ENCODE measurements at regions not wholly inside any gene's neighbourhood (a gene's known extent, or its start where the extent isn't known, plus 50 kb on each side); places are given as distances from the start of the nearest gene placed in this dataset.

GRCh38 chr1:119250299-119250698 is 109.8 kb upstream of the WARS2 start:
- no peaks in the 10 kb centered on the region for H3K4me1 ChIP-seq (ENCODE audit: control insufficient read depth in 1 of 2, insufficient read depth in 2 of 2, low read length in 2 of 2)
- no peaks in the 10 kb centered on the region for H3K9me3 ChIP-seq (replicated peaks in 1 of 2; ENCODE audit: control insufficient read depth in 1 of 2, insufficient read depth in 1 of 2, low read length in 2 of 2)
- H3K27me3 Mint-ChIP-seq (ENCODE audit: low read depth in 3 of 3): peaks cover 0 to 2% (median 0%) of the 10 kb centered on the region in 3 donors
- DNase-seq: no peak
- no peak overlapping the region for H2AFZ ChIP-seq (ENCODE audit: insufficient read depth, low read depth, low read length, poor library complexity, severe bottlenecking)
- H3K4me1 Mint-ChIP-seq: no peaks in the 10 kb centered on the region
- no peaks in the 10 kb centered on the region for H3K36me3 Mint-ChIP-seq
- no peaks in the 10 kb centered on the region for H4K20me1 ChIP-seq (ENCODE audit: insufficient read depth, low read length)
- H3K4me3 Mint-ChIP-seq: no peak overlapping the region
- H3K4me2 ChIP-seq (replicated peaks; ENCODE audit: extremely low read depth, low read length, poor library complexity, severe bottlenecking): no peak overlapping the region
- no peaks in the 10 kb centered on the region for H3K36me3 ChIP-seq (replicated peaks in 1 of 2; ENCODE audit: control insufficient read depth in 1 of 2, insufficient read depth in 2 of 2, low read length in 2 of 2)
- 86% methylated on average over 1 of the region's 1 CpG for whole genome bisulfite sequencing (ENCODE audit: insufficient coverage)
- no peak overlapping the region for H3K9ac ChIP-seq (ENCODE audit: insufficient read depth, low read length, poor library complexity, severe bottlenecking)
- H3K79me2 ChIP-seq (ENCODE audit: insufficient read depth, low read length): no peaks in the 10 kb centered on the region
- H3K9me3 Mint-ChIP-seq: peaks cover 0 to 8% (median 0%) of the 10 kb centered on the region in 7 donors
- H3K4me3 ChIP-seq (replicated peaks in 1 of 3; ENCODE audit: low read depth in 2 of 3, low read length in 3 of 3): no peak overlapping the region
- H3K27me3 ChIP-seq (ENCODE audit: control insufficient read depth in 2 of 2, insufficient read depth in 2 of 2, low read length in 2 of 2): no peaks in the 10 kb centered on the region
- no peak overlapping the region for H3K27ac Mint-ChIP-seq
- TF ChIP-seq CTCF (IDR thresholded peaks at IDR 0.05): no peak
- intact Hi-C loops (cut with micrococcal nuclease): no loop called here
- no peak overlapping the region for H3K27ac ChIP-seq (ENCODE audit: low read depth in 1 of 2, low read length in 2 of 2)

DNA sequence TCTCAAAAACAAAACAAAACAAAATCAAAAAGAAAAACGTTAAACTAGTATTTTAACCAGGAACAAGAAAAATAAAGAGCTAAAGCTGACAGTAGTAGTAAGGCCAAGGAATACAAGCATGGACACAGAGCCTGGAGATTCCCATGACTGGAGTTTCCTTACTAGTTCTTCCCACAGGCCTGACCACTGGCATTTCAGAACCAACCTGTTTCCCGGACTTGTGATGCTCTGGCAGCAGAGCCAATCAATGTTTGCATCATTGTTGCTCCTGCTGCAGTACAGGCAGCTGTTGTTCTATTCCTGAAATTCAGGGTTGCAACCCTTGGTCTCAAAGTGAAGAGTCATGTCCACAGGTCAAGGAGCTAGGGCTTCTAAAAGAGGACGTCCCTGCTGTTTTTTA is 111.3 kb upstream of the WARS2 start:
- H3K27ac ChIP-seq (ENCODE audit: low read depth in 1 of 2, low read length in 2 of 2): no peak overlapping the region
- intact Hi-C loops (cut with micrococcal nuclease): no loop called here
- no peaks in the 10 kb centered on the region for H4K20me1 ChIP-seq (ENCODE audit: insufficient read depth, low read length)
- Mint-ChIP-seq H3K4me3 (no peak overlapping the region), H3K36me3 (no peaks in the 10 kb centered on the region), H3K27ac (no peak overlapping the region), H3K9me3 (peaks cover 0 to 7% (median 0%) of the 10 kb centered on the region in 7 donors), H3K27me3 (ENCODE audit: low read depth in 3 of 3) (peaks cover 0 to 2% (median 1%) of the 10 kb centered on the region in 3 donors), H3K4me1 (no peaks in the 10 kb centered on the region)
- no peaks in the 10 kb centered on the region for H3K36me3 ChIP-seq (replicated peaks in 1 of 2; ENCODE audit: control insufficient read depth in 1 of 2, insufficient read depth in 2 of 2, low read length in 2 of 2)
- H3K4me3 ChIP-seq (replicated peaks in 1 of 3; ENCODE audit: low read depth in 2 of 3, low read length in 3 of 3): no peak overlapping the region
- H3K27me3 ChIP-seq (ENCODE audit: control insufficient read depth in 2 of 2, insufficient read depth in 2 of 2, low read length in 2 of 2): no peaks in the 10 kb centered on the region
- no peak overlapping the region for H2AFZ ChIP-seq (ENCODE audit: insufficient read depth, low read depth, low read length, poor library complexity, severe bottlenecking)
- no peak overlapping the region for H3K9ac ChIP-seq (ENCODE audit: insufficient read depth, low read length, poor library complexity, severe bottlenecking)
- no peaks in the 10 kb centered on the region for H3K4me1 ChIP-seq (ENCODE audit: control insufficient read depth in 1 of 2, insufficient read depth in 2 of 2, low read length in 2 of 2)
- no peak for DNase-seq
- no peak overlapping the region for H3K4me2 ChIP-seq (replicated peaks; ENCODE audit: extremely low read depth, low read length, poor library complexity, severe bottlenecking)
- 100% methylated on average over 1 of the region's 3 CpGs for WGBS (ENCODE audit: insufficient coverage)
- H3K9me3 ChIP-seq (replicated peaks in 1 of 2; ENCODE audit: control insufficient read depth in 1 of 2, insufficient read depth in 1 of 2, low read length in 2 of 2): no peaks in the 10 kb centered on the region
- no peaks in the 10 kb centered on the region for H3K79me2 ChIP-seq (ENCODE audit: insufficient read depth, low read length)
- no peak for TF ChIP-seq CTCF (IDR thresholded peaks at IDR 0.05)

Measured in CD14-positive monocyte (primary cell).